ENCODE measurements at regions not wholly inside any gene's neighbourhood (a gene's known extent, or its start where the extent isn't known, plus 50 kb on each side); places are given as distances from the start of the nearest gene placed in this dataset.

- CTCF ChIA-PET (ENCODE audit: low intra/inter-chr PET ratio, low total read pairs): no interaction called here
- FAIRE-seq (no peak), DNase-seq (ENCODE audit: low spot score) (no peak), ATAC-seq (no peak)
- no peaks in the 10 kb centered on the region for H4K20me1 ChIP-seq (ENCODE audit: insufficient read depth, low read length)
- no peaks in the 10 kb centered on the region for H3K36me3 ChIP-seq (replicated peaks in 1 of 2; ENCODE audit: control insufficient read depth in 1 of 2, insufficient read depth in 2 of 2, low read length in 2 of 2)
- in situ Hi-C loops (cut with HindIII; ENCODE audit: extremely low pct_ligation_motif_present, low pct_unique_long_range_greater_than_20kb) (no loop called here), intact Hi-C loops (cut with micrococcal nuclease; ENCODE audit: unreplicated experiment) (loop anchor here (5.0 kb wide), 1 partner anchor 552 kb away; no protein-coding TSS in a partner anchor)
- H3K4me2 ChIP-seq (ENCODE audit: low read depth, low read length): no peak overlapping the region
- POLR2A ChIA-PET: no interaction called here
- no peak overlapping the region for H3K4me3 ChIP-seq (replicated peaks in 1 of 3; ENCODE audit: insufficient read depth in 1 of 3, low read depth in 2 of 3, low read length in 3 of 3)
- no peaks in the 10 kb centered on the region for H3K4me1 ChIP-seq (ENCODE audit: insufficient read depth, low read length)
- no peak overlapping the region for H3K27ac ChIP-seq (ENCODE audit: extremely low read length, insufficient read depth, low read length)
- H3K27me3 ChIP-seq (ENCODE audit: control insufficient read depth in 1 of 2, insufficient read depth in 2 of 2, low read length in 2 of 2): no peaks in the 10 kb centered on the region
- BruUV-seq (replicated peaks): no TSS peak
- no peak overlapping the region for H2AFZ ChIP-seq (ENCODE audit: low read length)
- H3K79me2 ChIP-seq (ENCODE audit: insufficient read depth, low read length): no peaks in the 10 kb centered on the region
- peaks cover 92% of the 10 kb centered on the region for H3K9me3 ChIP-seq (ENCODE audit: low read length)
- 0% methylated on average over 1 of the region's 1 CpG for WGBS (ENCODE audit: low lambda C conversion rate)
- TF ChIP-seq ZNF292 (CRISPR knock-in tag; IDR thresholded peaks at IDR 0.05; ENCODE audit: borderline replicate concordance, low read depth) (no peak), ZSCAN30 (CRISPR knock-in tag; IDR thresholded peaks at IDR 0.05) (no peak), MED1 (CRISPR knock-in tag; IDR thresholded peaks at IDR 0.05) (no peak), REST (IDR thresholded peaks at IDR 0.05; ENCODE audit: borderline replicate concordance in 1 of 2, low read depth in 1 of 2, low read length in 2 of 2) (no peak), ZNF274 (CRISPR knock-in tag; IDR thresholded peaks at IDR 0.05) (no peak), FOXC1 (CRISPR knock-in tag; IDR thresholded peaks at IDR 0.05; ENCODE audit: borderline replicate concordance) (no peak), ZNF225 (CRISPR knock-in tag; IDR thresholded peaks at IDR 0.05) (no peak), KLF9 (CRISPR knock-in tag; IDR thresholded peaks at IDR 0.05; ENCODE audit: low read depth) (no peak), ZNF138 (CRISPR knock-in tag; IDR thresholded peaks at IDR 0.05; ENCODE audit: low read depth) (no peak), ZMAT3 (CRISPR knock-in tag; conservative IDR thresholded peaks at IDR 0.05) (no peak), FOSL2 (CRISPR knock-in tag; IDR thresholded peaks at IDR 0.05) (no peak), ZNF451 (CRISPR knock-in tag; IDR thresholded peaks at IDR 0.05) (no peak), ZNF737 (CRISPR knock-in tag; IDR thresholded peaks at IDR 0.05; ENCODE audit: borderline replicate concordance) (no peak), JDP2 (CRISPR knock-in tag; IDR thresholded peaks at IDR 0.05; ENCODE audit: borderline replicate concordance) (no peak), TBL1XR1 (IDR thresholded peaks at IDR 0.05; ENCODE audit: borderline replicate concordance, low read length, partially characterized antibody) (no peak), CC2D1A (CRISPR knock-in tag; IDR thresholded peaks at IDR 0.05) (no peak), SMAD1 (CRISPR knock-in tag; IDR thresholded peaks at IDR 0.05; ENCODE audit: borderline replicate concordance, low read depth) (no peak)
- TF ChIP-seq, protein P1, sequence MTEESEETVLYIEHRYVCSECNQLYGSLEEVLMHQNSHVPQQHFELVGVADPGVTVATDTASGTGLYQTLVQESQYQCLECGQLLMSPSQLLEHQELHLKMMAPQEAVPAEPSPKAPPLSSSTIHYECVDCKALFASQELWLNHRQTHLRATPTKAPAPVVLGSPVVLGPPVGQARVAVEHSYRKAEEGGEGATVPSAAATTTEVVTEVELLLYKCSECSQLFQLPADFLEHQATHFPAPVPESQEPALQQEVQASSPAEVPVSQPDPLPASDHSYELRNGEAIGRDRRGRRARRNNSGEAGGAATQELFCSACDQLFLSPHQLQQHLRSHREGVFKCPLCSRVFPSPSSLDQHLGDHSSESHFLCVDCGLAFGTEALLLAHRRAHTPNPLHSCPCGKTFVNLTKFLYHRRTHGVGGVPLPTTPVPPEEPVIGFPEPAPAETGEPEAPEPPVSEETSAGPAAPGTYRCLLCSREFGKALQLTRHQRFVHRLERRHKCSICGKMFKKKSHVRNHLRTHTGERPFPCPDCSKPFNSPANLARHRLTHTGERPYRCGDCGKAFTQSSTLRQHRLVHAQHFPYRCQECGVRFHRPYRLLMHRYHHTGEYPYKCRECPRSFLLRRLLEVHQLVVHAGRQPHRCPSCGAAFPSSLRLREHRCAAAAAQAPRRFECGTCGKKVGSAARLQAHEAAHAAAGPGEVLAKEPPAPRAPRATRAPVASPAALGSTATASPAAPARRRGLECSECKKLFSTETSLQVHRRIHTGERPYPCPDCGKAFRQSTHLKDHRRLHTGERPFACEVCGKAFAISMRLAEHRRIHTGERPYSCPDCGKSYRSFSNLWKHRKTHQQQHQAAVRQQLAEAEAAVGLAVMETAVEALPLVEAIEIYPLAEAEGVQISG (CRISPR knock-in tag; IDR thresholded peaks at IDR 0.05): no peak
- TF ChIP-seq, protein P2, sequence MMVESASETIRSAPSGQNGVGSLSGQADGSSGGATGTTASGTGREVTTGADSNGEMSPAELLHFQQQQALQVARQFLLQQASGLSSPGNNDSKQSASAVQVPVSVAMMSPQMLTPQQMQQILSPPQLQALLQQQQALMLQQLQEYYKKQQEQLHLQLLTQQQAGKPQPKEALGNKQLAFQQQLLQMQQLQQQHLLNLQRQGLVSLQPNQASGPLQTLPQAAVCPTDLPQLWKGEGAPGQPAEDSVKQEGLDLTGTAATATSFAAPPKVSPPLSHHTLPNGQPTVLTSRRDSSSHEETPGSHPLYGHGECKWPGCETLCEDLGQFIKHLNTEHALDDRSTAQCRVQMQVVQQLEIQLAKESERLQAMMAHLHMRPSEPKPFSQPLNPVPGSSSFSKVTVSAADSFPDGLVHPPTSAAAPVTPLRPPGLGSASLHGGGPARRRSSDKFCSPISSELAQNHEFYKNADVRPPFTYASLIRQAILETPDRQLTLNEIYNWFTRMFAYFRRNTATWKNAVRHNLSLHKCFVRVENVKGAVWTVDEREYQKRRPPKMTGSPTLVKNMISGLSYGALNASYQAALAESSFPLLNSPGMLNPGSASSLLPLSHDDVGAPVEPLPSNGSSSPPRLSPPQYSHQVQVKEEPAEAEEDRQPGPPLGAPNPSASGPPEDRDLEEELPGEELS (CRISPR knock-in tag; IDR thresholded peaks at IDR 0.05): no peak
- H3K9ac ChIP-seq (ENCODE audit: insufficient read depth, low read depth, low read length): no peak overlapping the region
These were observed 584.6 kb upstream of the KLHL29 start for GRCh38 chr2:22800412-22800811.

Data from HepG2 (cell line).